NCI-H2171 (cell line): ENCODE measurements at regions not wholly inside any gene's neighbourhood (a gene's known extent, or its start where the extent isn't known, plus 50 kb on each side); places are given as distances from the start of the nearest gene placed in this dataset.

Experiments used
- DNase-seq: peaks from one replicate; lab custom pipeline; 2025; lab: John Stamatoyannopoulos, UW

- peak; percentile 12 for DNase-seq
Observed at GRCh38 chr7:155138204-155138603, 68.1 kb downstream of the HTR5A start.

DNA sequence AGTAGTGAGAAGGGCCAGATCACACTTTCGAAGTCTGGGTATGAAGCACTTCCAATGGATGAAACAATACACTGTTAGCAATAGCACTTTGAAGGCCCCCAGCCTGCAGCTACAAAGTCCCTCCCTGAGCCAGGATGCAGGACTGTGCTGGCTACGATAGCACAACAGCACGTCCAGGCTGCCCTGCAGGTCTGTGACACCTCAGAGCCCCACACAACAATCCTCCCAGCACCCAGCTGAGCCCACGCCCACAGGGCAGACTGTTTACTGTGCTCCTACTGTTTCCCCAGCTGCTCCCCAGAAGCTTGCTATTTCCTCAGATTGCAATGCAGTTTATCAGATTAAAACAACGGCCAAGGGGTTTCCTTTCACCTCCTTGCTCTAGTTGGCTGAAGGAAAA, 71.4 kb downstream of the HTR5A start:
- peak; percentile 4 for DNase-seq

DNA sequence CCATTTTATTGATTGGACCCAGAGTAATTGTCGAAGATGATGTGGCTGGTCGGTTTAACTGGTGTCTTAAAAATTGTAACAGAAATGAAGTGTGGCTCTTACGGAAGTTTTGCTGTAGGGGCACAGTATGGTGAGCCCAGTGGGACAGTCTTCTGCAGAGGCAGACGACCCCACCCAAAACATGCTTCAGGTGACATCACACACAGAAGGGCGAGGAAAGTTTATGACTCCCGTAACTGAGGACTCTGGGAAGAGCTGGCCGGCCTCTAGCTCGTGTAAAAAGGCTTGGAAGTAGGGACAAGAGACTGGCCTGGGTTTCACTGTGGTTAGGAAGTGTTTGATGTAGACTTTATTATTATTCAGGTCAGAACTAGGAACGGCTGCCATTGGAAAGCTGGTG, 73.3 kb downstream of the HTR5A start:
- DNase-seq = no peak

DNA sequence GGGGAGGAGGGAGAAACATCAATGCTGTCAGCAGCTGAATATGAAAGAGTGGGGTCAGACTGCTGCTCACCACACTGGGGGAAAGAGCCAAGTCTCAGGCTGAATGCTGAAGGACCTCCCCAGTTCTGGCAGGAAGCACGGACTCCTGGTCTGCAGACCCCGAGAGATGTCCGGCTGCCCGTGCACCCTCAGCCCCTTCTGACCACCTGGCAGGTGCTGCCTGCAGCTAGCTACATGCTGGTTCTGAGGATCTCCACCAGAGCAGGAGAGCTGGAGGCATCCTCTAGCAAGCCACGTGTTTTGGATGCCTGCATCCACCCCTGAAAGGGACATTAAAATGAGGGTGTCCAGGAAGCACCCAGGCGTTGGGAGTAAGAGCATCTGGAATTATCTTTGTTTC, 74.2 kb downstream of the HTR5A start:
- no peak for DNase-seq

- DNase-seq = no peak
Observed at GRCh38 chr7:155145477-155146255, 75.5 kb downstream of the HTR5A start.

GRCh38 chr7:155147172-155147571, 77.0 kb downstream of the HTR5A start:
- no peak for DNase-seq

GRCh38 chr7:155147624-155148023, 77.5 kb downstream of the HTR5A start:
- no peak for DNase-seq

GRCh38 chr7:155153676-155154075, 83.6 kb downstream of the HTR5A start:
- no peak for DNase-seq

- no peak for DNase-seq
Observed at GRCh38 chr7:155154586-155154985, 84.5 kb downstream of the HTR5A start.

- no peak for DNase-seq
Observed at GRCh38 chr7:155161690-155162089, 91.6 kb downstream of the HTR5A start.

GRCh38 chr7:155162422-155162821, 92.3 kb downstream of the HTR5A start:
- no peak for DNase-seq

DNA sequence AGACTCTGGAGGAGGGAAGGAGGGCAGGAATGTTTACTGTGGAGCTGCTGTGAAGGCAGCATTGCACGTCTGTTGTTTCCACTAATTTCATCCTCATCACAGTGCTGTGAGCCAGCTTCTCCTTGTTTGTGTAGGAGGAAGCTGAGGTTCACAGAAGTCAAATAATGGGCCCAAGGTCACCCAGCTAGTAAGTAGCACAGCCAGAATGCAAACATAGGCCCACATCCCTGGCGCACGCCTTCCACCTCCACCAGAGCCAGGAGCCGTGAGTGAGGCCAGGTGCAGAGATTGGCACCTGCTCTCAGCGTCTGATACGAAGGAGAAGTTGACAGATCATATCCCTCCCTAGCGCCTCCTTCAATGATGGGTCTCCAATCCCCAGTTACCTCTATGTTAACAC, 93.6 kb downstream of the HTR5A start:
- no peak for DNase-seq

- no peak for DNase-seq
Observed at GRCh38 chr7:155164316-155164715, 94.2 kb downstream of the HTR5A start.

GRCh38 chr7:155166108-155166507, 96.0 kb downstream of the HTR5A start:
- peak; percentile 69 for DNase-seq

DNA sequence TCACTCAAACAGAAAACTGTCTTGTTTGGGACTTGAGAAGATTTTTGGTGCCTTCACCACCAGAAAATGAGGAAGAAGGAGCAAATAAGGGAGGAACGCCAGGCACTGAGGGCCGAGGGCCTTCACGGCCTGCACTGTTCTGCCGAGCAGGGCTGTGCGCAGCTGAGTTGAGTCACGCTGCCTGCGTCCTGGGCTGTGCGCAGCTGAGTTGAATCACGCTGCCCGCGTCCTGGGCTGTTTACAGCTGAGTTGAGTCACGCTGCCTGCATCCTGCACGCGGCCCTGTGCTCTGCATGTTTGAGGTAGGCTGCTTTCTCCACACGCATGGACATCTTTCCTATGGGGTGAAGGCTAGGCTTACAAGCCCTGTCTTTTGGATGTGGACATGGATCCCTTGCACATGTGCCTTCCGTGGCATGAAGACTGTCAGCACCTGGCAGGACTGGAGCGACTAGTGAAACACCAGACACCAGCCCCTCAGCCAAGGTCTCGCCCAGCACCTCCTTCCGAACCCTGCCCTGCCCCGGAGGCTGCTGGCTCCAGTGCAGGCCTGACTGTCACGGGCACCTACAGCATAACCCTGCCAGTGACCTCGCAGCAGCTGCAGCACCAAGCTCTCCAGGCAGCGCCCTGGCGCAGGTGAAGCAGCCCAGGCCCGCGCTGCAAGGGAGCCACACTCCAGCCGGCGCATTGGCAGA, 96.7 kb downstream of the HTR5A start:
- DNase-seq = no peak

DNA sequence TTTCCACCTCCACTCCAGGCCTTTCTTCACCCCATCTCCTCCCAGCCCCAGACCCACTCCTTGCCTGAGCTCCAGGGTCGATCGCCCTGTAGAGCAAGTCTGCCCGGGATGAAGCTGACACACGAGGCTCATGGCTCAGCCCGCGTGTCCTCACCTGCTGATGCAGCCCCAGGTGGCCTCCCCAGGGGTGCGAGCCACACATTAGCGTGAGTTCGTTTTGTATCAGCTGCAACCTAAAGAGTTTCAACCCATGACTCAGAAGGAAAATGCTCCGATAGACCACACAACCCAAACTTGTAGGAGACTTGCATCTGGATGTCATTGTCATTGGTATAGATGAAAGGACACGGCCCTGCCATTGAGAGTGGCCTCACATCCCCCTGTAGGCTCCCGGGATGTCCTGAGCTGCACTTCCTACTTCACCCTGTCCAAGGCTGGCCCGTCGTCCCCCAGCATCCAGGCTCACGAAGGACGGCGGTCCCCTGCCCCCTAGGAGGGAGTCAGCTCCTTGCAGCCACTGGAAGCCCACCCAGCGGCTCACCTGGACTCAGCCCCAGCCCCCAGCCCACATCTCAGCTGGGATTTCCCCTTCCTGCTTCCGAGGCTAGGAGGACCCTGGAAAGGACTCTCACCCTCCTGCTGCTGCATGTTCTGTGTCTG, 97.7 kb downstream of the HTR5A start:
- DNase-seq = no peak

- no peak for DNase-seq
Observed at GRCh38 chr7:155168597-155169480, 98.7 kb downstream of the HTR5A start.

DNA sequence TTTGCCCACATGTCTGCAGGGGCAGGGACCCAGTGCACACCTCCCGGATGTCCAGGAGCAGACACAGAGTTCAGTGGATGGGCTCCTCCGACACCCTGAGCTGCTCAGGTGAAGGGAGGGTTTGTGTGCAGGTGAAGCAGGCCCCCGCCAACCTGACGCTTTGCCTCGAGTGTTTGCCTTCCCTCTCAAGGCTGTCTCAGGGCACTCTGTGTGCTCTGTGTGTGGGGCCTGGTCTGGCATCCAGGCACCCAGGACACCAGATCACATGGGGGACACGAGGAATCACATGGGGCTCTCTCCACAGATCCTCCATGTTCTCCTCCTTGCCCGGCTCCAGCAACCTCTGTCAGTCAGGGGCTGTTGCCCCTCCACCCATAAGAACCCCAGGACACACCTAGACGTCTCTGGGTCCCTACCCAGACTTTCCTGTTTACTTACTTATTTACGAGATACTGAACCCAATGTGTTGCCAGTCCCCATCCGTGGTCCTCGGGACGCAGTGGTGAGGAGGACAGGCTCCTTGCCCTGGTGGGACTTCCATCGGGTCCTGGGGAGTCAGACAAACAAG, 99.5 kb downstream of the HTR5A start:
- no peak for DNase-seq

DNA sequence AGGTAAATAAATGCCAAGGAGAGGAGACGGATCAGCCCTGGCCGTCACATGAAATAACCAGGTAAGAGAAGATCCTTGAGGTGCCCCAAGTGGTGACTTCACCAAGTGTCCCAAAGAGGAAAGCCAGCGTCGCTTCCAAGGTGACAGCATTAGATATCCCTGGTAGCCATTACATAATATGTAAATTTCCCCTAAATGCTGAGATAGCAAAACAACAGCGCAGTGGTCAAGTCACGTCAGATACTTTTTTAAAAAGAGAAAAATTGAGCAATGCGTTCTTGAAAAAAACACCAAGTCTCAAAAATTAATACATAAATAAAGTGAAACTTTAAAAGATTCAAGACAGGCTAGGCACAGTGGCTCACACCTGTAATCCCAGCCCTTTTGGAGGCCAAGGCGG, 100.2 kb downstream of the HTR5A start:
- no peak for DNase-seq

DNA sequence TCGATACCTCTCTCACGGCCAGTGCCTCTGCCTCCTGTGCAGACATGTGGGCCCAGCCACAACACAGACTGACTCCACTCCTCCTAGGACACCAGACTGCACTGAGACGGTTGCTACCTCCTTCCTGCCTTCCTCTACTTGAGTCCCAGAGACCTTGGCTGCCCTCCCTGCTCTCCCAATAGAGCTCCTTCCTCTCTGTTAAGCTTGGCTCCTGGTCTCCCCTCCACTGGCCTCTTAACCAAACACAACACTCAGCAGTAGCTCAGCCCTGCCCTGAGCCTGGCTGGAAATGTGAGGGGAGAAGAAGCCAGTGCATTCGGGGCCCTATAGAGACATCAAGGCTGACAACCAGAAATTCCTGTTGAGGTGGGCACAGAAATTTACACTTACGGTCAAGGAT, 102.0 kb downstream of the HTR5A start:
- DNase-seq = no peak

- DNase-seq = no peak
Observed at GRCh38 chr7:155173905-155174304, 103.8 kb downstream of the HTR5A start.

- DNase-seq = no peak
Observed at GRCh38 chr7:155178096-155178495, 108.0 kb downstream of the HTR5A start.
